Fibroblast of pulmonary artery (primary cell): ENCODE measurements at regions not wholly inside any gene's neighbourhood (a gene's known extent, or its start where the extent isn't known, plus 50 kb on each side); places are given as distances from the start of the nearest gene placed in this dataset.

Experiments
- DNase-seq: peaks from one replicate; pipeline ENCODE4 v3.0.0-alpha.2; 2010; ENCODE audit warnings: low read depth
- H3K4me3 ChIP-seq: replicated peaks from 2 replicates; pipeline ENCODE4 v1.5.1; 2011; ENCODE audit warnings: low read depth, mild to moderate bottlenecking, control low read depth, low read length, moderate library complexity
- TF ChIP-seq, protein P1 (sequence below): IDR thresholded peaks from 2 replicates; pipeline ENCODE4 v1.5.1; 2011; ENCODE audit warnings: mild to moderate bottlenecking, control low read depth, low read length, inconsistent platforms; ENCODE audit errors: missing control alignments

DNA sequence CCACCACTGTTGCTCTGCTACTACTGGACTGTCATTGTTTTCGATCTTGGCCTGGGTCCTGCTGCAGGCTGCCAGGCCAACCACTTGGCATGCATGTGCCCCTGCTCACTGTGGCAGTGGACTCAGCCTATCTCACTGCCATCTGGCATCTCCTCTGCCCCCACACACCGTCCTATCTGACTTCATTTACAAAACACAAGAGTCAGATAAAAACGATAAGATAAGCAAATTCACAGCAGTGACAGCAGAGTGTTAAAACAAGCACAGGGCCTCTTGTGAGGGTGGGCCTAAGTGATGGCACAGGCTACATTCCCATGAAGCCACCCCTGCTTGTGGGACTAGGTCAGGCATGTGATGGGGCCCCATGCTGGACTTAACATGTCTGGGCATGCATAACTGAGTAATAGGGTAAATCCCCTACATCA lies 68.1 kb downstream of the CRYGS start:
- TF ChIP-seq, protein P1, sequence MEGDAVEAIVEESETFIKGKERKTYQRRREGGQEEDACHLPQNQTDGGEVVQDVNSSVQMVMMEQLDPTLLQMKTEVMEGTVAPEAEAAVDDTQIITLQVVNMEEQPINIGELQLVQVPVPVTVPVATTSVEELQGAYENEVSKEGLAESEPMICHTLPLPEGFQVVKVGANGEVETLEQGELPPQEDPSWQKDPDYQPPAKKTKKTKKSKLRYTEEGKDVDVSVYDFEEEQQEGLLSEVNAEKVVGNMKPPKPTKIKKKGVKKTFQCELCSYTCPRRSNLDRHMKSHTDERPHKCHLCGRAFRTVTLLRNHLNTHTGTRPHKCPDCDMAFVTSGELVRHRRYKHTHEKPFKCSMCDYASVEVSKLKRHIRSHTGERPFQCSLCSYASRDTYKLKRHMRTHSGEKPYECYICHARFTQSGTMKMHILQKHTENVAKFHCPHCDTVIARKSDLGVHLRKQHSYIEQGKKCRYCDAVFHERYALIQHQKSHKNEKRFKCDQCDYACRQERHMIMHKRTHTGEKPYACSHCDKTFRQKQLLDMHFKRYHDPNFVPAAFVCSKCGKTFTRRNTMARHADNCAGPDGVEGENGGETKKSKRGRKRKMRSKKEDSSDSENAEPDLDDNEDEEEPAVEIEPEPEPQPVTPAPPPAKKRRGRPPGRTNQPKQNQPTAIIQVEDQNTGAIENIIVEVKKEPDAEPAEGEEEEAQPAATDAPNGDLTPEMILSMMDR: no peak
- no peak overlapping the region for H3K4me3 ChIP-seq
- DNase-seq: peak; percentile 8

DNA sequence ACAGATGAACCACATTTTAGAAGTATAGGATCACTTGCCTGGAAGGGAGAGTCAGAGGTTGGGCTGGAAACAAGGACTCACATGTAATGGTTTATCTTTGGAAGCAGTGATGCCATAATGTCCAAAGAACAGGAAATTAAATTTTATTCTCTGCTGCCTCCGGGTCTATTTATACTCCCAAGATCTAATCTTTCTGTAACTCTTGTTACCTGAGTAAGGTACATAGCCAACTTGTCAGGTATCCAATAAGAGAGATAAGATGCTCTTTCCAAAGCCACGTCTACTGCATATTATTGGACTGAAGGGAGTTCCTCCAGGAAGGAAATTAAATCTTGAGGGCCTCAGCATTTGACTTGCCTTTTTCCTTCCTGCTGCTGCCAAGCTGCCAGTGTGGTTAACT lies 71.0 kb downstream of the CRYGS start:
- TF ChIP-seq, protein P1: no peak
- no peak for DNase-seq
- no peak overlapping the region for H3K4me3 ChIP-seq

DNA sequence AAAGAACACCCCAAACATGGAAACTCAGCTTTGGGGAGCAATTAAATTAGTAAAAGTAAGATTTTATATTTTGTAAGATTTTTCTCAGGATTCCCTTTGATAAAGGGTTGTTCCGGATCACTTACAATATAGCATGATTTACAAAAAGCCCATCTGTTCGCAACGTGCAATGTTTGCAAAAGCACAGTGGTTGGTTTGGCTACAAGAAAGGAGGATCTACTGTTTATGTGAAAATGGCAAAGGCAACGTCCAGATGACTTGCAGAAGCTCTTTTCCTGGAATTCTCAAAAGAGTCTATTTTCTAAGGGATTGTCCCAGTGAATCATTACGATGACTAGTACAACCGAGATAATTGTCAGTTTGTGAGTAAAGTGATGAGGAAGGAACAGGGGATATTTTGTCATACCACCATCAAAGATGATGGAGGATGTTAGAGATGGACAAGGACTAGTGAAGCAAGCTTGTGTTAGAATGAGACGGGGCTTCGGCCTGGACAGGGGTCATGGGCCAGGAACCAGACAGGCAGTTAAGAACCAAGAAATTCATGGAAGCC lies 71.6 kb downstream of the CRYGS start:
- DNase-seq: no peak
- TF ChIP-seq, protein P1: no peak
- H3K4me3 ChIP-seq: no peak overlapping the region

DNA sequence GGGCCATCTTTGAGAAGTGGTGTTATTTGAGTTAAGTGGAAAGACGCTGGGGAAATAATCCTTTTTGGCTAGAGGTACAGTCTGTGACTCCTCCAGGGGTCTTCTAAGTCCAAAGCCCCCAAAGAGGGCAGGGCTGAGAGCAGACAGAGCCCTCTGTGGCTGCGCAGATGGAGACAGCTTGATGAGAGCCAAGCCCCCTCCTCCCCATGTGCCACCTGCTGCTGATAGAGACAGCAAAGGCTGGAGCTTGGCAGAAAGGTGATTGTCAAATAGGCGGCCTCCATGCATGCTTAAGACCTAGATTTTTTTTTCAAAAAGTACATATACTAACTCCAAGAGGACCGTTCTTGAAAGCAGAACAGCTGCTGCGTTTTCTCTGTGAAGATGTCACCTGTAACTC lies 72.4 kb downstream of the CRYGS start:
- TF ChIP-seq, protein P1: no peak
- no peak for DNase-seq
- no peak overlapping the region for H3K4me3 ChIP-seq

DNA sequence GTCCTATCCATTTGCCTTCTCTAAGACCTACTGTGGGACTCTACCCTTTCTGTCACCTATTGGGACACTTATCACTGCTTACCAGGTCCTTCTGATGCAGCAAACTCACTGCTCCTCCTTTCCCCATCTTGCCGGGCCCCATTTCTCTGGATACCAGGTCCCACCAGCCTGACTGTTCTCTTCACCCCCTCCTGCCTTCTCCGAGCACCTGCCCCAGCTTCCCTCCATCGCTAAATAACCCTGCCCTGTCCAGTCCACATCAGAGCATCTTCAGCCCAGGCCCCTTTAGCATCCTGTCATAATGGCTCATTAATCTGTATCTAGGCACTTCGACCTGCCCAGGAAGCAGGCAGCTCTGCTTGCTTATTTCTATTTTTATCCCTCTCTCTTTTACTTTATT lies 74.7 kb downstream of the CRYGS start:
- no peak overlapping the region for H3K4me3 ChIP-seq
- TF ChIP-seq, protein P1: no peak
- DNase-seq: no peak

DNA sequence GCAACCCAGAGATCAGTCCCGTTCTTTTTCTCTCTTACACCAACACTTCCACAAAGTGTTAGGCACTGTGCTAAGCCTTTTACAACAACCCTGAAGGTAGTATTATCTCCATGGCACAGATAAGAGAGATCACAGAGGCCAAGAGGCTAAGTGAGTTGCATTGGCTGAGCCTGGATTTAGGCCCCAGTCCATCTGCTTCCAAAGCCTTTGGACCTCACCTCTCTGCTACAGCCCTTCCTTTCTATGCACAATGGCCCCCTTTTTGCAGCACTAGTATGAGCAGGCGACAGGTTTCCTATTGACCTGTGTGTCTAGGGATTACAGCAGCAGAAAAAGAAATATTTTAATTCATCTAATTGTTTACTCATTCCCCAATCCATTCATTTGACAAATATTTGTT lies 76.2 kb downstream of the CRYGS start:
- TF ChIP-seq, protein P1: no peak

DNA sequence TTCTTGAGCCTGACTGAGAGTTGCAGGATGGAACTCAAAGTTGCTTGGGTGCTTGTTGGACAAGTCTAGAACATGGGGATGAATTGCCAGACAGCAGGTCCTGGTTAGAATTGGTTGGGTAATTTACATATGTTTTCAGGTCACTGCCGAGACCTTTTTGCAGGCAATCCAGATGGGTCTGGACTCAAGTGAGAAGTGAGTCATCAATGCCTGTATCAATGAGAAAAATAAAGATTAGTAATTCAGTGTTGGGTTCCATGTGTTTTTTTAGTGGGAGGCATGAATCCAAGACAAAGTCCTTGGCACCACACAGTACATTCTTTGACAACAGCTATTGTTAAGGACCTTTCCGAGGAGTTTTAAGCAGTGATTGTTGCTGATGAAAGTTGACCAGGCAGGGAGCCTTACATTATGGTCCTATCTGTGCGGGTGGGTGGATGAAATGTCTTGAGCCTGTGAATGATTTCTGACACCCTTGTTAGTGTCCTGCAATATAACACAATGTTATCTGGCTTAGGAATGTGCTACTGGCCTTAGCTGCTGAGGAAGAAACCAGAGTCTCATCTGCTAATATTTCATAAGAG lies 77.7 kb downstream of the CRYGS start:
- DNase-seq: peak; percentile 11
- H3K4me3 ChIP-seq: no peak overlapping the region
- TF ChIP-seq, protein P1: no peak

More for the DNA sequence above, 76.2 kb downstream of the CRYGS start:
- no peak for DNase-seq
- no peak overlapping the region for H3K4me3 ChIP-seq
